ENCODE measurements at regions not wholly inside any gene's neighbourhood (a gene's known extent, or its start where the extent isn't known, plus 50 kb on each side); places are given as distances from the start of the nearest gene placed in this dataset.

DNA sequence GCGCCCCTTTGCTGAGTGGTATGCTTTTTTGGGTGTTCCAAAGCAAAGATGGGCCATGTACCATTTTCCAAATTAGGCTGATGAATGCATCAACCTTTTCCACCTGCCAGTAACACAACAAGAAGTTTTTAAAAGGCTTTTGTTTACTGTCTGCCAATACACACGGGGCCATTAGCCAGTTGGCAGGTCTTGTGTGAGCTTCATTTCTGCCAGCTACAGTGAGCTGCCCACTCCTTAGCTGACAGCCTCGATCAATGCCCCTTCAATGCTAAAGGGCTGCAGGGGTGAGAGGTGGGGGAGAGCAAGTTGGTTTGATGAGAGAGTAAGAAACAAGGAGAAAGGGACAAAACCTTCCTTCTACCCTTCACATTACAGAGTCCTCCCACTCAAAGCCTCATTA is 128.7 kb downstream of the C5orf15 start:
- TF ChIP-seq CTCF (IDR thresholded peaks at IDR 0.05; ENCODE audit: poor library complexity, severe bottlenecking): no peak
- no peak for TF ChIP-seq EZH2 (IDR thresholded peaks at IDR 0.05; ENCODE audit: borderline replicate concordance, insufficient read depth, low read length, poor library complexity, severe bottlenecking)
- TF ChIP-seq TAF1 (IDR thresholded peaks at IDR 0.05; ENCODE audit: low read depth): no peak
- no peak for TF ChIP-seq POLR2AphosphoS5 (IDR thresholded peaks at IDR 0.05)

Measured in neural cell (in vitro differentiated cells).